ENCODE measurements at regions not wholly inside any gene's neighbourhood (a gene's known extent, or its start where the extent isn't known, plus 50 kb on each side); places are given as distances from the start of the nearest gene placed in this dataset.

DNA sequence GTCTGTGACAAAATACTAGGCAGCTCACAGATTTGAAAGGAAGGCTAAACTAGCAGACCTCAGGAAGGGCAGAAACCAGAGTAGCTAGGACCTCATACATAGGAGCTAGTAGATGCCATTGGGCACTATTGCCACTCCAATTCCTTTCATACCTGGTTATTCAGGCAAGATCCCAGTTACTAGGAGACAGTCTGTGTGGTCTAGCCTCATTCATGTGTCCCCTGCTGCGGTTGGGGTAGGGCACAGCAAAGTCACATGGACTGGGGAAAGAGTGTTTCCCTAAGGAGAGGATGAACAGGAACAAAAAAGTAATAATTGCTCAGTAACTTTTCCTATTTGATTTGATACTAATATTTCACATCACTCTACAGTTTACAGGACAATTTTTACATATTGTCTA lies 204.6 kb upstream of the HEY2 start:
- H3K4me1 ChIP-seq = no peaks in the 10 kb centered on the region
- no peaks in the 10 kb centered on the region for H3K27me3 ChIP-seq
- no peaks in the 10 kb centered on the region for H3K36me3 ChIP-seq (ENCODE audit: low read depth, missing control alignments)
- H3K4me3 ChIP-seq = no peak overlapping the region
- no peak for DNase-seq
- intact Hi-C loops (cut with DNase I; ENCODE audit: low total_unique reads) = no loop called here
- H3K9me3 ChIP-seq = no peaks in the 10 kb centered on the region
- TF ChIP-seq POLR2A (IDR thresholded peaks at IDR 0.05) (no peak), CTCF (IDR thresholded peaks at IDR 0.05) (no peak)
- H3K27ac ChIP-seq = no peak overlapping the region
- WGBS, 2 donors = 82 to 91% methylated on average over 1 of the region's 1 CpG

GRCh38 chr6:125546841-125547251 lies 202.6 kb upstream of the HEY2 start:
- Histone ChIP-seq H3K9me3 (no peaks in the 10 kb centered on the region), H3K4me3 (no peak overlapping the region), H3K27me3 (no peaks in the 10 kb centered on the region), H3K27ac (no peak overlapping the region), H3K36me3 (ENCODE audit: low read depth, missing control alignments) (no peaks in the 10 kb centered on the region), H3K4me1 (no peaks in the 10 kb centered on the region)
- no peak for DNase-seq
- 52 to 72% methylated on average over 5 of the region's 5 CpGs for WGBS, 2 donors
- TF ChIP-seq CTCF (IDR thresholded peaks at IDR 0.05) (no peak), POLR2A (IDR thresholded peaks at IDR 0.05) (no peak)
- intact Hi-C loops (cut with DNase I; ENCODE audit: low total_unique reads) = no loop called here

- 92 to 100% methylated on average over 1 of the region's 1 CpG for WGBS, 2 donors
- H3K36me3 ChIP-seq (ENCODE audit: low read depth, missing control alignments) = no peaks in the 10 kb centered on the region
- intact Hi-C loops (cut with DNase I; ENCODE audit: low total_unique reads) = no loop called here
- no peak for DNase-seq
- no peak for TF ChIP-seq POLR2A (IDR thresholded peaks at IDR 0.05)
- no peak for TF ChIP-seq CTCF (IDR thresholded peaks at IDR 0.05)
- no peak overlapping the region for H3K27ac ChIP-seq
- no peak overlapping the region for H3K4me3 ChIP-seq
- H3K4me1 ChIP-seq = no peaks in the 10 kb centered on the region
- no peaks in the 10 kb centered on the region for H3K27me3 ChIP-seq
- H3K9me3 ChIP-seq = no peaks in the 10 kb centered on the region
Measured at GRCh38 chr6:125547381-125547780, 202.1 kb upstream of the HEY2 start.

GRCh38 chr6:125549202-125549884 lies 200.1 kb upstream of the HEY2 start:
- H3K9me3 ChIP-seq = no peaks in the 10 kb centered on the region
- no peak overlapping the region for H3K27ac ChIP-seq
- H3K36me3 ChIP-seq (ENCODE audit: low read depth, missing control alignments) = no peaks in the 10 kb centered on the region
- TF ChIP-seq POLR2A (IDR thresholded peaks at IDR 0.05) = no peak
- no peak for TF ChIP-seq CTCF (IDR thresholded peaks at IDR 0.05)
- no peaks in the 10 kb centered on the region for H3K4me1 ChIP-seq
- H3K27me3 ChIP-seq = no peaks in the 10 kb centered on the region
- no peak overlapping the region for H3K4me3 ChIP-seq
- no peak for DNase-seq
- intact Hi-C loops (cut with DNase I; ENCODE audit: low total_unique reads) = no loop called here
- 88 to 92% methylated on average over 4 of the region's 4 CpGs for WGBS, 2 donors

- Histone ChIP-seq H3K4me1 (no peaks in the 10 kb centered on the region), H3K9me3 (no peaks in the 10 kb centered on the region), H3K27ac (no peak overlapping the region), H3K4me3 (no peak overlapping the region), H3K36me3 (ENCODE audit: low read depth, missing control alignments) (no peaks in the 10 kb centered on the region), H3K27me3 (no peaks in the 10 kb centered on the region)
- 94 to 98% methylated on average over 6 of the region's 6 CpGs for WGBS, 2 donors
- intact Hi-C loops (cut with DNase I; ENCODE audit: low total_unique reads) = no loop called here
- TF ChIP-seq CTCF (IDR thresholded peaks at IDR 0.05) = no peak
- TF ChIP-seq POLR2A (IDR thresholded peaks at IDR 0.05) = no peak
- no peak for DNase-seq
Measured at GRCh38 chr6:125550892-125551291, 198.5 kb upstream of the HEY2 start.
